GM18907 (cell line): ENCODE measurements at regions not wholly inside any gene's neighbourhood (a gene's known extent, or its start where the extent isn't known, plus 50 kb on each side); places are given as distances from the start of the nearest gene placed in this dataset.

ENCODE experiments used
- ATAC-seq: cut with Tn5 transposase; IDR thresholded peaks from one replicate; pipeline ENCODE4 v1.9.1; 2021; ENCODE audit warnings: mild to moderate bottlenecking, moderate library complexity; ENCODE audit not compliant: unreplicated experiment

GRCh38 chr3:75985432-75985831 is 200.1 kb upstream of the ZNF717 start:
- no peak for ATAC-seq

GRCh38 chr3:76010252-76010651 is 224.9 kb upstream of the ZNF717 start:
- no peak for ATAC-seq

GRCh38 chr3:76011121-76011520 is 225.8 kb upstream of the ZNF717 start:
- ATAC-seq: no peak

- ATAC-seq: no peak
Observed at GRCh38 chr3:76015496-76015895, 230.1 kb upstream of the ZNF717 start.

DNA sequence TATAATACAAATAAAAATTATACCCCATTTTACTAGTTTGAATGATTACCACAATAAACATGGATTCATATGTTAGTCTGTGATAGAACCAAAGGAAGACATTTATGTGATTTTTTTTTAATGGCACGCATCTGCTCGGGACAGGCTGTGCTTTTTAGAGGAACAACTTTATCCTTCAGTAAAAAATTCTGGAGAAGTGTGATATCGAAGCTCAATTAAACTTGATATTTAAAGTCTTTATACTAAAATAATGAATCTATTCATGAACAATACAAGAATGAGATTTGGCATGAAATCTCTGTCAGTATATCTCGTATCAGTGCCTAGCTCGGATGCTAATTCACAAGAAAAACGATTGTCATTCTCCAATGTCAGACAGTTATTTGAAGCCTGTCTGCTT is 230.8 kb upstream of the ZNF717 start:
- no peak for ATAC-seq

DNA sequence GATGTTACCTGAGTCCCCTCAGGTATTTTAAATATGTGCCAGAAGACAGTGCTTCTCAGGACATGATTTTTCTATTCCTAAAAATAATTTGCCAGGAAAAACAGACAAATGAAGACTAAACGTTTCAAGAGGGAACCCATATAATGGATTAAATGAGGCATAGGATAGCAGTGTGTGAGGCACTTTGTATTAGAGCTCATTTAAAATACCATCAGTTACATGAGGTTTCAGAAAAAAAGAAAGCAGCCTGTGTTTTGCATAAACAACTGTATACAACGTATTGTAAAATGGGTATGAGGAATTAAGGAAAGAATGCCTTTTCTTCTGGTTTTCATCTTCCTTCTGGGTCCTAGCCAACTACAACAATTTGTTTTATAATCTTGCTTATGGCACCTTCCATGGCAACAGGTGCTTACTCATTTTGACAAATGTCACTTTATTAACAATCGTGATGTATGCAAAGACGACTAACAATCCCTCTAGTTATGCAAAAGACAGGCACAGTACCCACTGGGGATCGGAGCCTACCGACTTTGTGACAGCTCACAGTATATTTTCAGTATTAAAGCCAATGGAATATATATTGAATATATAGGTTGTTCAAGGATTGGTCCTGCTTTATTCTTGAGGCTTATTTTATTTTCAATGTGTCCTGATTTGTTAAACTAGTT is 231.6 kb upstream of the ZNF717 start:
- no peak for ATAC-seq

GRCh38 chr3:76021376-76021775 is 236.0 kb upstream of the ZNF717 start:
- no peak for ATAC-seq

DNA sequence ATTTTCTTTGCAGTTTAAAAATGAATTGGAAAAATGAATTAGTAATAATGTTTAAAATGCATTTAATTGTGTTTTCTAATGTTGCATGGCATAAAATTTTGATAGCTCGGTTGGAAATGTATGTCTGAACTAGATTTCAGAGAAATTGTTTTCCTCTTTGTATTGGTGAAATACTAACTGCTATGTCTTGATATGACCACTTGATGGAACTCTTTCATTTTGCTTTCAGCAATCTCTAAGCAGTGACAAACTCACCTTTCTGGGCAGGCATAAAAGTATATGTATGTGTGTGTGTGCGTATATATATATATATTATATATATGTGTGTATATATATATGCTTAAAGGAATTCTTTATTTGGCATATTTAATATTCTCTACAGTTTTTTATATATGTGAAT is 239.3 kb upstream of the ZNF717 start:
- ATAC-seq: no peak

DNA sequence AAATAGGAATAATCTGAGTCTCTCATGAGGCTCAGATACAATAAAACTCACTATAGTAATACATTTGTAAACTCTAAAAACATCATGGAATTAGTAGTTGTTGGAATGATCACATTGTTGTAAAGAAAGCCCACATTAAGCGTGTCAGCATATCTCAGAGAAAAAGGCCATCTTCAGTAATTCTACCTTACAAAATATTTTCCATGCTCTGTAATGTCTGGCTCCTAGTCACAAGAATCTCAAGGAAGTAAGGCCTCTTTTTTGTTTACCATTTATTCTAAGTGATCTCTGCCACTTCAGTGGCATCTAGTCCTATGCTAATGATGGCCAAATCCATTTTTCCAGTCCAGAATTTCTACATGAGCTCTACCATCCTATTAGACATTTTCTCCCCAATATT is 240.2 kb upstream of the ZNF717 start:
- no peak for ATAC-seq

DNA sequence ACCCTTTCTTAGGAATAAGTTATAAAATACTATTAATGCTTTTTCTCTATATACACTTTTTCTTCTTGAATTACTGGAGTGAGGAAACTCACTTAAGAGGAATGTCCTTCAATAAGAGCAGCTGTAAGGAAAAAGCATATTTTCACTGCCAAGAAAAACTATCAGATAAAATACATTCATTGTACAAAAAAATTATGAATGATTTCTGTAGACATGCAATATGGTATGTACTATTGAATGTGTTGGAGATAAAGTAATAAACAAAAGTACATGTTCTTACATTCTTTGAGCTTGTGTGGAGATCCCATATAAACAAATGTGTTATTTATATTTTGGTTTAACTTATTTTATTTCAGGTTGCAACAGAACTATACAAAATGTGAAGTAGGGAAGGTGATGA is 241.0 kb upstream of the ZNF717 start:
- ATAC-seq: no peak

DNA sequence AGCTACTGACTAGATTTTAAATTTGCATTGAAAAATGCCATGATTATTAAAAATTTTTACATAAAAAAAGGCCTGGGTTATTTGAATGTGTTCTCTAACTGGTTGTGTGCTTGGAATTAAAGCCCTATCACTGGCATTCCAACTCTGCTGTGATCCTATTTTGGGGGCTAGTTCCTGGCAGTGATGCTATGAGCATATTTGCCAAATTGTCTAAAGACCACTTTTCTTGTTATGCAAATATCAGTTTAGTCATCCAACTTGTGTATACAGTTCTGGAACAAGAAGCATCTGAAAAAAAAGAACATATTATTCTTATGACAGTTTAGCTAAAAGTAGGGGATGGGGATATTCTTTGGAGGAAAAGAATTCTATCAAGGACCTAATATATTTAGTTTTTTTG is 243.4 kb upstream of the ZNF717 start:
- no peak for ATAC-seq

DNA sequence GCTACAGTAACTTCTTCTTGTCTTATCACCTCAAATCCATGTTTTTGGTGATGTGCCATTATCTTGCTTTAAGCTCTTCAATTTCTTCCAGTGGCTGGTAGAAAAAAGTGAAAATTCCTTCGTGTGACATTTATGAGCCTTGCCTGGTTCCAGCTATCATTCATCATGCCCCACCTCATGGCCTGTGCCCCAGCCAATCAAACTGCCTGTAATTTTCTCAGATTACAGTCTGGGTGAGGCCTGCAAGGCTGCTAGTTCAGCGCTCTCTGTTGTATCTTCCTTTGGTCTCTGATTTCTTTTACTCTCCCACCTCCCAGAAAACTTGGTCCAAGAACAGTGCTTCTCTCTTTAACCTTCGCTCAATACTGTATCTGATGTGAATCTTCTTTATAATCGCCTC is 249.3 kb upstream of the ZNF717 start:
- ATAC-seq: no peak

DNA sequence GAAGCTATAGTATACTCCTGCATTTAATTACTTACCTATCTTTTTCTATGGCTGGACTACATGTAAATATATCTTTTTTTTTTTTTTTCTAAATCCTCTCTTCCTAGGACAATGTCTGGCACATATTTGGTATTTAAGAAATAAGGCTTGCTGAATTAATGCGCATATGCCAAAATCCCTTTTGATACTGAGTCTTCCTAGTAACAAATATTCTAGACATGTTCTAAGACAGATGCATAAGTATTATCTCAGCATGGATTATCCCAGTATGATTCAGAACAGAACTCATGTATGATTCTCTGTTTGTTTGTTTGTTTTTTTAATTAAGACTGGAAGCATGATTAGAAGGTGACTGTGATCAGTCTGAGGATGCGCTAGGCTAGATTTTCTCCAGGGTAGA is 249.8 kb upstream of the ZNF717 start:
- ATAC-seq: no peak

- ATAC-seq: no peak
Observed at GRCh38 chr3:76038949-76039348, 253.6 kb upstream of the ZNF717 start.

- ATAC-seq: no peak
Observed at GRCh38 chr3:76039431-76039830, 254.1 kb upstream of the ZNF717 start.

DNA sequence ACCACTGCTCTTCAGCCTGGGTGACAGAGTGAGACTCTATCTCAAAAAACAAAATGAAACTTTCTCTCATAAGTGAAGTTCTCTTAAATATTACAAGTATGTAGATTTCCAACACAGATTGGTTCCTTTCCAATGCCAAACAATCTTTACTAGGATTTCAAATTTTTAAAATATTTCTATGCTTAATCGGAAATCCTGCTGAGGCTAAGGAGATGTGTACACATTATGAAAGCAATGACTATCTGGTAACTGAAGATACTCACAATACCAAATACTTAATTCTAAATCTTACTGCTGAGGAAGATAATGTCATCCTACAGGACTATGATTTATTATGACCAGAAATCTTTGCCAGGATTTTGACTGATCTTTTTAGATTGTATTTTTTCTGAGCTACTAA is 255.6 kb upstream of the ZNF717 start:
- ATAC-seq: no peak

DNA sequence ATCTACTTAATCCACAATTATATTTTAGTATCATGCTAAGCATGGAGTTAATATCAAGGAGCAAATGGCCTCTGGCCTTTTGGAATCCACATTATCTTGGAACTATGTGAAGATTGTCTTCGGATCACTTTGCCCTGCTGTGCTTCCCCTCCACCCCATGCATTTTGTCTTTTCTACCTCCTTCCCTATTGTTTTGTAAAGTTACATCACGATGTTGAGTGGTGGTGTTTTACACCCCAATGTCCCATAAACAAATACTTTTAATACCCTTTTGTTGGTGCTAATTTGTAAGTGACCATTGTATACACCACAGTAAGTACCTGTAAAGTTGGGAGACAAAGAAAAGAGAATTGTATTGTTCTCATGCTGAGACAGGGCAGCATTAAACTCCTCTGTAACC is 258.4 kb upstream of the ZNF717 start:
- ATAC-seq: no peak

DNA sequence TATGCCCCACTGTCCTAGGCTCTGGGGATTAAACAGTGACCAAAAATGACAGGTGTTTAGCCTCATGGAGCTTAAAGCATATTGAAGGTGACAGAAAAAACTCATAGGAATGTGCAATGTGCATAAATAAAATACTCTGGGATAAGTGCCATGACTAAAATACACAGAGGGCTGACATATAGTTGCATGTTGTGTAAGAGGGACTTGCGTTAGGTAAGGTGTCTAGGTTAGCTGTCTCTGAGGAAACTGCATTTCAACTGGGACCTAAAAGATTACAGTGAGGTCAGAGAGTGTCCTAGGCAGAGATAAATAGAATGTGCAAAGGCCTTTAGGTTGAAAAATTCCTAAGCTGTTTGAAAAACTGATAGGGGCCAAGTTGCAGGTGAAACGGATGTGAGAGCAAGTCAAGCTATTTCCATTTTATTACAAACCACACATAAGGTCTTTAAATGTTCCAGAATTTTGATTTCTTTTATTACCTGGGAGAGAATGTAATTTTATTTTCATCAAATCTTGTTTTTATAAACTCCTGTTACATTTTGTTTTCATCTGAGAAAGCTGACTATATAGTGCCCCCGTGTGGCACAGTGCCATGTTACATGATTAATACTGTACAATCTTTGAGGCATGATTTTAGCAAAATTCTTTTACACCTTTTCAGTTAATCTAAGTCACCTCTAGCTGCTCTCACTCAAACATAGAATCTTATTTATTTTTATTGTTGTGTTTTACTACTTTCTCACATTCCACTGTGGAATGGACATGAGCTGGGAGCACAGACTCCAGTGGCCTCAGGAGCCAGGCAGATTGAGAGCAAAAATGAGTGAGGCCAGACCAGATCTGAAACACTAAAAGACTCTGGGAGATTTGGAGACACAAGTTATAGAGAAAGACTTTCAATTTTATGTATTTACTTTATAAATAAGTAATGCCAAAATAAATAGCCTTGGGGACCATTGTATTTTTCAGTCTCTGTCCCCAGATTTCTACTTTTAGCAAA is 259.6 kb upstream of the ZNF717 start:
- no peak for ATAC-seq

DNA sequence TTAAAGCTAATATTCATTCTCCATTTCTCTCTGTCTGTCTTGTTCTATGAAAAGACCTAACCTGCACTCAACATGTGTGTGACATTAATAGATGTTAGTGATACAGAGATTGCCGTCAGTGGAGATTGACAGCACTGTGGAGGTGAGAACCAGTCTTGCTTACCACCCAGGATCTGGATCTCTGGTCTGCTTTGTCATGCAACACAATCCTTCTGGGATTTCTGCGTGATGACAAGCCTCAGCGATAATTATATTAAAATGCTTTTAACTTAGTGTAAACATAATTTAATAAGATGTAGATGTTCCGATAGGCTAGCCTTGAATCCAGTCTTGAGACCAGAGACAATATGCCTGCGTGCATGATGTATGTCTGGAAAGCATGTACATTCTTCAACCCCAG is 262.0 kb upstream of the ZNF717 start:
- no peak for ATAC-seq

DNA sequence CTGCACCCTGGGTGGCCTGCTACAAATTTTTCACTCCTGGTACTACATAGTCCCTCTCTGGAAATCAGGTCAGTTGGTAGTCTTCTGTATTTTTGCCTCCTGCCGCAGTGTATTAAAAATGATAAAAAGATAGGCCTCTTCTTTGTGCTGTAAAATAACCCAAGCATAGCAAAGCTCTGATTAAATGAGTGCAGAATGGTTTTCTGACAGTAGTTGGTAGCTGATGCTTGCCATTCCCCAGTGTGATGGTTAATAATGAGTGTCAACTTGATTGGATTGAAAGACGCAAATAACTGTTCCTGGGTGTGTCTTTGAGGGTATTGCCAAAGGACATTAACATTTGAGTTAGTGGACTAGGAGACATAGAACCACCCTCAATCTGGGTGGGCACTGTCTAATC is 264.4 kb upstream of the ZNF717 start:
- no peak for ATAC-seq

DNA sequence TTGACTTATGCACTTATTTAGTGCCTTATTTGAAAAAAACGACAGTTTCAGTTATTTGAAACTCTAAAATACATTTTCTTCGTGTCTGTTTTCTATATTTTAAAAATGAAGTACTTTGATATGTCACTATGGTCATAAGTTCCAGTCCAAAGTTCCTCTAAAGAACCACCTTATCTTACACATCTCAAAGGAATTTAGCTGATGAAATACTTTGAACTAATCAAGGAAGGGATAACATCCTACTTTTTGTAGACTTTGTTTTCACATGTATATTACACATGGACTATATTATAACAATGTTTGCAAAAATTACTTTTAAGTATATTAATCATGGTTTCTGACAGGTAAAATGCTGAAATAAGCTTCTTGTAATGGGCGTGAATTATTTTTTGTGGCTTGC is 265.8 kb upstream of the ZNF717 start:
- ATAC-seq: no peak

DNA sequence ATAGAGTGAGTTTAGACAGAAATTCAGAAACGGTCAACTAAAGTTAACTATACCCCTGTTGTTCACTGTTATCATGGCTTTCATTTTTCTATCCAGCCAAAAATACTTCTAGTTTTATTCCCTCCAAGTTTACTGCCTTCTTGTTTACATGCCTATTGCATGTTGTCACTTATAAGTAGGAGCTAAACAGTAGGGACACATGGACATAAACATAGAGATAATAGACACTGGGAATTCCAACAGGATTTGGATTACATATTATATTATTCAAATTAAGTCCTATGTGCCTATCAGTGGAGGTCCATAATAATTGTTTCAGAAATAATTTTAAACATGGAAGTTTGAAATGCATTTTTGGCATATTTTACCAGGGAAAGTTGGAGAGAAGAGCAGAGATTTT is 269.1 kb upstream of the ZNF717 start:
- no peak for ATAC-seq
